Neuronal stem cell (in vitro differentiated cells): ENCODE measurements at regions not wholly inside any gene's neighbourhood (a gene's known extent, or its start where the extent isn't known, plus 50 kb on each side); places are given as distances from the start of the nearest gene placed in this dataset.

Experiments used
- DNase-seq: peaks from one replicate; pipeline ENCODE4 v3.0.0-alpha.2; 2013; ENCODE audit warnings: low spot score
- H2AFZ ChIP-seq: one replicate; pipeline ENCODE4 v1.6.1; 2013; ENCODE audit warnings: mild to moderate bottlenecking, low read length, inconsistent platforms
- H2AK5ac ChIP-seq: 2 replicates; pipeline ENCODE4 v1.6.1; 2013; ENCODE audit warnings: low read depth, mild to moderate bottlenecking, inconsistent platforms, low read length, moderate library complexity, mixed read lengths
- H2BK120ac ChIP-seq: 2 replicates; pipeline ENCODE4 v1.6.1; 2013; ENCODE audit warnings: low read depth, mild to moderate bottlenecking, inconsistent platforms, low read length, moderate library complexity, mixed read lengths
- H2BK12ac ChIP-seq: one replicate; pipeline ENCODE4 v1.6.1; 2013; ENCODE audit warnings: low read length, inconsistent platforms
- H2BK15ac ChIP-seq: 2 replicates; pipeline ENCODE4 v1.6.1; 2013; ENCODE audit warnings: mild to moderate bottlenecking, low read length, inconsistent platforms, mixed read lengths
- H2BK5ac ChIP-seq: one replicate; pipeline ENCODE4 v1.6.1; 2013; ENCODE audit warnings: inconsistent platforms, mild to moderate bottlenecking, low read length, moderate library complexity
- H3K14ac ChIP-seq: one replicate; pipeline ENCODE4 v1.6.1; 2013; ENCODE audit warnings: low read length, inconsistent platforms
- H3K18ac ChIP-seq: 2 replicates; pipeline ENCODE4 v1.6.1; 2013; ENCODE audit warnings: low read length, inconsistent platforms
- H3K23ac ChIP-seq: 2 replicates; pipeline ENCODE4 v1.6.1; 2013; ENCODE audit warnings: low read depth, mild to moderate bottlenecking, mixed read lengths, low read length, inconsistent platforms; ENCODE audit not compliant: poor library complexity
- H3K27ac ChIP-seq: replicated peaks from 3 replicates; pipeline ENCODE4 v1.5.1; 2013; ENCODE audit warnings: low read length, inconsistent platforms
- H3K27me3 ChIP-seq, 3 experiments: 2 replicates each; pipeline ENCODE4 v1.6.1; 2013; ENCODE audit warnings: low read length in 3 of 3, mild to moderate bottlenecking in 2 of 3, inconsistent platforms in 1 of 3, low read depth in 1 of 3, mixed read lengths in 1 of 3, moderate library complexity in 1 of 3; ENCODE audit not compliant: control insufficient read depth in 3 of 3, insufficient read depth in 3 of 3
- H3K36me3 ChIP-seq, 2 donors: replicated peaks in 1 of 2; 2 replicates each; pipeline ENCODE4 v1.6.1; 2013; ENCODE audit warnings: low read length in 2 of 2; ENCODE audit not compliant: control insufficient read depth in 2 of 2, insufficient read depth in 2 of 2
- H3K4ac ChIP-seq: 2 replicates; pipeline ENCODE4 v1.6.1; 2013; ENCODE audit warnings: inconsistent platforms, mild to moderate bottlenecking, low read length, moderate library complexity
- H3K4me1 ChIP-seq, 2 donors: 1 replicate in 1 of 2; 2 replicates in 1 of 2; pipeline ENCODE4 v1.6.1; 2013; ENCODE audit warnings: low read length in 2 of 2, low read depth in 1 of 2; ENCODE audit not compliant: control insufficient read depth in 2 of 2, insufficient read depth in 1 of 2
- H3K4me2 ChIP-seq: one replicate; pipeline ENCODE4 v1.6.1; 2013; ENCODE audit warnings: mild to moderate bottlenecking, low read length, inconsistent platforms; ENCODE audit not compliant: insufficient read depth, poor library complexity, severe bottlenecking
- H3K4me3 ChIP-seq, 2 donors: 2 replicates each; pipeline ENCODE4 v1.5.1; 2013; ENCODE audit warnings: low read length in 2 of 2, mild to moderate bottlenecking in 2 of 2, inconsistent platforms in 1 of 2, moderate library complexity in 1 of 2
- H3K79me1 ChIP-seq: one replicate; pipeline ENCODE4 v1.6.1; 2013; ENCODE audit warnings: low read depth, mild to moderate bottlenecking, inconsistent platforms, low read length, moderate library complexity
- H3K9ac ChIP-seq: one replicate; pipeline ENCODE4 v1.6.1; 2013; ENCODE audit warnings: mild to moderate bottlenecking, low read depth, low read length, inconsistent platforms; ENCODE audit not compliant: poor library complexity
- H3K9me3 ChIP-seq, 2 donors: replicated peaks in 1 of 2; 2 replicates each; pipeline versions ENCODE3 to v1.6.1; 2013; ENCODE audit warnings: low read length in 2 of 2, mild to moderate bottlenecking in 2 of 2, inconsistent platforms in 1 of 2, low read depth in 1 of 2, mixed read lengths in 1 of 2, moderate library complexity in 1 of 2; ENCODE audit not compliant: control insufficient read depth in 2 of 2, insufficient read depth in 1 of 2
- H4K8ac ChIP-seq: one replicate; pipeline ENCODE4 v1.6.1; 2013; ENCODE audit warnings: low read depth, mild to moderate bottlenecking, inconsistent platforms, low read length, moderate library complexity
- H4K91ac ChIP-seq: one replicate; pipeline ENCODE4 v1.6.1; 2013; ENCODE audit warnings: low read length, low read depth, mild to moderate bottlenecking, inconsistent platforms; ENCODE audit not compliant: poor library complexity
- WGBS, 2 donors: extraction: QIAGEN DNeasy Blood & Tissue Kit; methylation state at CpG; one replicate each; pipeline ENCODE4 v1.1.7; 2013; ENCODE audit warnings: missing lambda C conversion rate in 2 of 2, mixed read lengths in 1 of 2; ENCODE audit not compliant: insufficient read length in 2 of 2, insufficient replicate concordance in 1 of 2; ENCODE audit errors: extremely low coverage in 2 of 2; 5-methylcytosine and 5-hydroxymethylcytosine counted together

- no peak overlapping the region for H2BK120ac ChIP-seq
- WGBS, 2 donors = no CpG with 5 or more reads among the region's 2 CpGs
- H3K27ac ChIP-seq = no peak overlapping the region
- H3K4me1 ChIP-seq = peaks cover 0 to 2% of the 10 kb centered on the region in 2 donors
- H3K4ac ChIP-seq = no peak overlapping the region
- no peak overlapping the region for H3K4me2 ChIP-seq
- no peak overlapping the region for H4K91ac ChIP-seq
- H2BK15ac ChIP-seq = no peak overlapping the region
- no peak overlapping the region for H3K4me3 ChIP-seq
- no peak overlapping the region for H4K8ac ChIP-seq
- H3K23ac ChIP-seq = no peak overlapping the region
- H3K18ac ChIP-seq = no peak overlapping the region
- H3K27me3 ChIP-seq = no peaks in the 10 kb centered on the region
- H3K9ac ChIP-seq = no peak overlapping the region
- H3K36me3 ChIP-seq = no peaks in the 10 kb centered on the region
- no peaks in the 10 kb centered on the region for H3K79me1 ChIP-seq
- no peak overlapping the region for H2BK12ac ChIP-seq
- H3K9me3 ChIP-seq = no peaks in the 10 kb centered on the region
- no peak overlapping the region for H2AFZ ChIP-seq
- no peak for DNase-seq
- no peak overlapping the region for H2AK5ac ChIP-seq
- H2BK5ac ChIP-seq = no peak overlapping the region
- no peak overlapping the region for H3K14ac ChIP-seq
These were observed 667.3 kb upstream of the SORCS1 start for GRCh38 chr10:107831772-107832171.

GRCh38 chr10:107829161-107829560 lies 664.7 kb upstream of the SORCS1 start:
- Histone ChIP-seq H3K4me1 (peaks cover 0 to 2% of the 10 kb centered on the region in 2 donors), H3K14ac (no peak overlapping the region), H3K4ac (no peak overlapping the region), H2BK120ac (no peak overlapping the region), H3K18ac (no peak overlapping the region), H2BK15ac (no peak overlapping the region), H3K36me3 (no peaks in the 10 kb centered on the region), H3K27ac (no peak overlapping the region), H3K4me2 (no peak overlapping the region), H3K23ac (no peak overlapping the region), H3K9ac (no peak overlapping the region), H3K79me1 (no peaks in the 10 kb centered on the region), H2BK12ac (no peak overlapping the region), H4K8ac (no peak overlapping the region), H3K9me3 (no peaks in the 10 kb centered on the region), H2AFZ (no peak overlapping the region), H2AK5ac (no peak overlapping the region), H3K27me3 (no peaks in the 10 kb centered on the region), H4K91ac (no peak overlapping the region), H2BK5ac (no peak overlapping the region), H3K4me3 (no peak overlapping the region)
- no peak for DNase-seq
- WGBS, 2 donors = no CpG with 5 or more reads among the region's 3 CpGs

DNA sequence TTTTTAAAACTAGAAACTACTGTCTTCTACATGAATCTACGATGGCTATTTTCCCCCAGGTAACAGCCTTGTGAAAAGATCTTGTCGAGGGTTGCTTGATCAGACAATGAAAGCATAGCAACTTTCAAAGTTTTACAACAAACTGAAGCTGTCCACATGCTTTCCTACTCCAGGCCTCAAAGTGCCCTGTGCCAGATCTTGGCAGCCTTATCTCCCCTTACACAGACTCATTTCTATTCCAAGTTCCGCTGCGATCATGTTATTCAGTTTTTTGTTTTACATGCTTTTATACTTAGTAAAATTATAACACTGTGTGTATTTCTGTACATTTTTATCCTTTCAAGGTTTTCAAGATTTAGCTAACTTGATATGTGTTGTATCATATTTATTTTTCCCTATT lies 661.7 kb upstream of the SORCS1 start:
- peaks cover 0 to 2% of the 10 kb centered on the region in 2 donors for H3K4me1 ChIP-seq
- no peak overlapping the region for H3K27ac ChIP-seq
- no peak overlapping the region for H2BK120ac ChIP-seq
- no peak overlapping the region for H3K4ac ChIP-seq
- H3K4me2 ChIP-seq = no peak overlapping the region
- no peak overlapping the region for H4K8ac ChIP-seq
- no CpG with 5 or more reads among the region's 4 CpGs for WGBS, 2 donors
- no peak overlapping the region for H3K23ac ChIP-seq
- no peak overlapping the region for H2BK15ac ChIP-seq
- H3K79me1 ChIP-seq = no peaks in the 10 kb centered on the region
- no peak overlapping the region for H3K18ac ChIP-seq
- no peak overlapping the region for H3K4me3 ChIP-seq
- no peak for DNase-seq
- H2AFZ ChIP-seq = no peak overlapping the region
- H2BK12ac ChIP-seq = no peak overlapping the region
- no peaks in the 10 kb centered on the region for H3K36me3 ChIP-seq
- no peaks in the 10 kb centered on the region for H3K27me3 ChIP-seq
- no peak overlapping the region for H2AK5ac ChIP-seq
- H4K91ac ChIP-seq = no peak overlapping the region
- no peak overlapping the region for H3K9ac ChIP-seq
- H3K14ac ChIP-seq = no peak overlapping the region
- no peak overlapping the region for H2BK5ac ChIP-seq
- no peaks in the 10 kb centered on the region for H3K9me3 ChIP-seq

DNA sequence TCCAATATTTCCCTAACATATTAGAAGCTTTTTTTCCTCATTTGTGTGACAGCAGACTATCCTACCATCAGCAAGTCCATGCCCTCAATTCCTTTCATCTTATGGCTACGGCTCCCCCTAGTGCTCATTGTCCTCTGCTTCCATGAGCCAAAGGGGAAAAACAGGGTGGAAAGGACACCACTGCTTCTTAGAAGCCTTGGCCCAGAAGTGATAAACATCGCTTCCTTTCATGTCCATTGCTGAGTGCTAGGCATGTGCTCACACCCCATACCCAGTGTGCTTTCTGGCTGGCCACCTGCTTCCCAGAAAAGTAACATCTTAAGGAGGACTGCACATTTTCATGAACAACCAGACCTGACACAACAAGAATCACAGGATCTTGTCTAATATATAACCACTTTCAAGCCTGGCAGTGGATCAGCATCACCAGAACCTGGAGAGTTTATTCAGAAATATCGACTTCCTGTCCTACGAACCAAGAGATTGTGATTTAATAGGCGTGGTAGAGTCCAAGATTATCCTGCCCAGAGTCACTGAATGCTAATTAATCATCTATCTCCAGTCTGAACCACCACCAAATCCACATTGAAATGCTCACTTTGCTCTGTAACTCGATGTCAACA lies 650.5 kb upstream of the SORCS1 start:
- no peaks in the 10 kb centered on the region for H3K4me1 ChIP-seq
- H2BK15ac ChIP-seq = no peak overlapping the region
- H3K18ac ChIP-seq = no peak overlapping the region
- H2AFZ ChIP-seq = no peak overlapping the region
- H2BK5ac ChIP-seq = no peak overlapping the region
- H4K8ac ChIP-seq = no peak overlapping the region
- no peak overlapping the region for H2BK120ac ChIP-seq
- no peak overlapping the region for H3K14ac ChIP-seq
- H3K4me2 ChIP-seq = no peak overlapping the region
- no peak overlapping the region for H3K27ac ChIP-seq
- no peak overlapping the region for H3K23ac ChIP-seq
- no CpG with 5 or more reads among the region's 6 CpGs for WGBS, 2 donors
- H2BK12ac ChIP-seq = no peak overlapping the region
- H3K4ac ChIP-seq = no peak overlapping the region
- no peak overlapping the region for H3K4me3 ChIP-seq
- peak; percentile 56 for DNase-seq
- no peaks in the 10 kb centered on the region for H3K9me3 ChIP-seq
- no peaks in the 10 kb centered on the region for H3K27me3 ChIP-seq
- no peak overlapping the region for H2AK5ac ChIP-seq
- H3K79me1 ChIP-seq = no peaks in the 10 kb centered on the region
- no peaks in the 10 kb centered on the region for H3K36me3 ChIP-seq
- no peak overlapping the region for H3K9ac ChIP-seq
- no peak overlapping the region for H4K91ac ChIP-seq
